IMR-90 (cell line): ENCODE measurements at regions not wholly inside any gene's neighbourhood (a gene's known extent, or its start where the extent isn't known, plus 50 kb on each side); places are given as distances from the start of the nearest gene placed in this dataset.

ENCODE experiments used
- ATAC-seq: fragments of 200-7000 bp; cut with Tn5 transposase; 2 replicates; pipeline ENCODE4 v1.9.1; 2020; ENCODE audit warnings: low read depth, mild to moderate bottlenecking, moderate library complexity
- BruUV-seq: library from RNA; stranded (reverse); fragments of 400-500 nt; replicated peaks from 2 replicates; lab custom pipeline; 2021; lab: Mats Ljungman, UMichigan
- CTCF ChIA-PET: fragments of 300-600 bp; formaldehyde crosslinking; extraction: SDS; loops from one replicate; lab custom pipeline; 2021; ENCODE audit warnings: antibody characterized with exemption; lab: Yijun Ruan, JAX
- POLR2A ChIA-PET: fragments of 300-600 bp; sonication (Branson Sonifier 250); formaldehyde crosslinking; loops from one replicate; lab custom pipeline; 2022; ENCODE audit warnings: antibody characterized with exemption; ENCODE audit not compliant: unreplicated experiment; lab: Charles Lee
- DNase-seq: peaks from one replicate; pipeline ENCODE4 v3.0.0; 2013
- H2AFZ ChIP-seq: replicated peaks from 2 replicates; pipeline ENCODE3; 2013; ENCODE audit warnings: low read length, mild to moderate bottlenecking; ENCODE audit not compliant: poor library complexity
- H2AK5ac ChIP-seq: 2 replicates; pipeline ENCODE4 v1.6.1; 2013; ENCODE audit warnings: low read depth, low read length, inconsistent platforms
- H2AK9ac ChIP-seq: replicated peaks from 2 replicates; pipeline ENCODE3; 2013; ENCODE audit warnings: mild to moderate bottlenecking, low read depth, low read length, moderate library complexity; ENCODE audit not compliant: poor library complexity
- H2BK120ac ChIP-seq: 2 replicates; pipeline ENCODE4 v1.6.1; 2013; ENCODE audit warnings: low read depth, low read length, inconsistent platforms
- H2BK15ac ChIP-seq: 3 replicates; pipeline ENCODE4 v1.6.1; 2013; ENCODE audit warnings: low read depth, low read length, inconsistent platforms
- H2BK20ac ChIP-seq: 2 replicates; pipeline ENCODE4 v1.6.1; 2013; ENCODE audit warnings: low read depth, mild to moderate bottlenecking, inconsistent platforms, low read length, moderate library complexity
- H2BK5ac ChIP-seq: 2 replicates; pipeline ENCODE4 v1.6.1; 2013; ENCODE audit warnings: mild to moderate bottlenecking, low read depth, low read length, inconsistent platforms; ENCODE audit not compliant: poor library complexity, severe bottlenecking
- H3K14ac ChIP-seq: replicated peaks from 2 replicates; pipeline ENCODE4 v1.6.1; 2013; ENCODE audit warnings: low read depth, low read length, inconsistent platforms
- H3K18ac ChIP-seq: 2 replicates; pipeline ENCODE4 v1.6.1; 2013; ENCODE audit warnings: low read depth, low read length, control low read depth
- H3K23ac ChIP-seq: 2 replicates; pipeline ENCODE4 v1.6.1; 2013; ENCODE audit warnings: low read depth, low read length, inconsistent platforms
- H3K27ac ChIP-seq: 2 replicates; pipeline ENCODE4 v1.5.1; 2013; ENCODE audit warnings: mild to moderate bottlenecking, control low read depth, low read length; ENCODE audit not compliant: insufficient read depth
- H3K27me3 ChIP-seq: 2 replicates; pipeline ENCODE4 v1.6.1; 2013; ENCODE audit warnings: low read length; ENCODE audit not compliant: control insufficient read depth, insufficient read depth
- H3K36me3 ChIP-seq: 2 replicates; pipeline ENCODE4 v1.6.1; 2013; ENCODE audit warnings: low read length, mixed read lengths; ENCODE audit not compliant: control insufficient read depth, insufficient read depth
- H3K4ac ChIP-seq: 2 replicates; pipeline ENCODE4 v1.6.1; 2013; ENCODE audit warnings: low read depth, low read length, inconsistent platforms
- H3K4me1 ChIP-seq: 2 replicates; pipeline ENCODE4 v1.6.1; 2013; ENCODE audit warnings: low read length, mixed read lengths; ENCODE audit not compliant: control insufficient read depth, insufficient read depth
- H3K4me2 ChIP-seq: 2 replicates; pipeline ENCODE4 v1.6.1; 2013; ENCODE audit warnings: low read depth, mild to moderate bottlenecking, control low read depth, low read length, moderate library complexity
- H3K4me3 ChIP-seq: 2 replicates; pipeline ENCODE4 v1.5.1; 2013; ENCODE audit warnings: low read depth, mild to moderate bottlenecking, control low read depth, low read length, moderate library complexity; ENCODE audit not compliant: insufficient read depth
- H3K56ac ChIP-seq: 2 replicates; pipeline ENCODE4 v1.6.1; 2013; ENCODE audit warnings: low read length, inconsistent platforms; ENCODE audit not compliant: insufficient read depth; ENCODE audit errors: extremely low read depth
- H3K79me1 ChIP-seq, 2 experiments: 2 replicates each; pipeline ENCODE4 v1.6.1; 2013; ENCODE audit warnings: low read length in 2 of 2, inconsistent platforms in 1 of 2, low read depth in 1 of 2
- H3K9ac ChIP-seq: 2 replicates; pipeline ENCODE4 v1.6.1; 2013; ENCODE audit warnings: low read depth, low read length, control low read depth
- H3K9me1 ChIP-seq: 2 replicates; pipeline ENCODE4 v1.6.1; 2013; ENCODE audit warnings: low read length, inconsistent platforms; ENCODE audit not compliant: insufficient read depth
- H3K9me3 ChIP-seq: 2 replicates; pipeline ENCODE4 v1.6.1; 2013; ENCODE audit warnings: low read length; ENCODE audit not compliant: control insufficient read depth, insufficient read depth
- H4K20me1 ChIP-seq: 2 replicates; pipeline ENCODE4 v1.6.1; 2013; ENCODE audit warnings: low read length, inconsistent platforms; ENCODE audit not compliant: insufficient read depth
- H4K5ac ChIP-seq: 2 replicates; pipeline ENCODE4 v1.6.1; 2013; ENCODE audit warnings: mild to moderate bottlenecking, low read depth, low read length, control low read depth
- H4K8ac ChIP-seq, 2 experiments: 2 replicates each; pipeline ENCODE4 v1.6.1; 2013; ENCODE audit warnings: low read depth in 2 of 2, low read length in 2 of 2, control low read depth in 1 of 2, inconsistent platforms in 1 of 2
- H4K91ac ChIP-seq: 2 replicates; pipeline ENCODE4 v1.6.1; 2013; ENCODE audit warnings: low read depth, low read length, inconsistent platforms; ENCODE audit not compliant: insufficient read depth
- BHLHE40 ChIP-seq: fragments of 150-350 bp; IDR thresholded peaks from 2 replicates; pipeline ENCODE4 v1.6.1; 2016; ENCODE audit warnings: mild to moderate bottlenecking, low read depth, low read length
- CEBPB ChIP-seq: IDR thresholded peaks from 2 replicates; pipeline ENCODE4 v1.6.1; 2012; ENCODE audit warnings: low read depth, low read length, improper control_type of control experiment
- CHD1 ChIP-seq: IDR thresholded peaks from 2 replicates; pipeline ENCODE4 v1.6.1; 2012; ENCODE audit warnings: low read depth, low read length, improper control_type of control experiment
- FOS ChIP-seq: fragments of 150-350 bp; IDR thresholded peaks from 2 replicates; pipeline ENCODE4 v1.6.1; 2016; ENCODE audit warnings: low read depth, low read length
- MAFK ChIP-seq: IDR thresholded peaks from 2 replicates; pipeline ENCODE4 v1.6.1; 2012; ENCODE audit warnings: low read depth, low read length, improper control_type of control experiment
- MAZ ChIP-seq: IDR thresholded peaks from 2 replicates; pipeline ENCODE4 v1.6.1; 2012; ENCODE audit warnings: low read depth, mild to moderate bottlenecking, low read length, improper control_type of control experiment, moderate library complexity, borderline replicate concordance
- MXI1 ChIP-seq: IDR thresholded peaks from 2 replicates; pipeline ENCODE4 v1.6.1; 2012; ENCODE audit warnings: low read depth, mild to moderate bottlenecking, low read length, moderate library complexity, borderline replicate concordance
- NFE2L2 ChIP-seq: fragments of 150-350 bp; IDR thresholded peaks from 2 replicates; pipeline ENCODE4 v1.6.1; 2016; ENCODE audit warnings: low read depth, mild to moderate bottlenecking, low read length
- POLR2A ChIP-seq: IDR thresholded peaks from 2 replicates; pipeline ENCODE4 v1.6.1; 2012; ENCODE audit warnings: mild to moderate bottlenecking, low read depth, low read length
- RAD21 ChIP-seq: IDR thresholded peaks from 2 replicates; pipeline ENCODE4 v1.6.1; 2012; ENCODE audit warnings: low read length, improper control_type of control experiment
- RCOR1 ChIP-seq: IDR thresholded peaks from 2 replicates; pipeline ENCODE4 v1.6.1; 2012; ENCODE audit warnings: mild to moderate bottlenecking, low read length, improper control_type of control experiment; ENCODE audit not compliant: insufficient replicate concordance
- RFX5 ChIP-seq: IDR thresholded peaks from 2 replicates; pipeline ENCODE4 v1.8.0; 2012; ENCODE audit warnings: low read depth, mild to moderate bottlenecking, low read length, moderate library complexity
- SMC3 ChIP-seq: fragments of 150-350 bp; IDR thresholded peaks from 2 replicates; pipeline ENCODE4 v1.6.1; 2016; ENCODE audit warnings: low read depth, mild to moderate bottlenecking, antibody characterized with exemption, low read length, moderate library complexity
- WGBS, 2 experiments: methylation state at CpG; one replicate each; pipeline versions ENCODE4 v1.1.5 to v1.1.7; 2013; ENCODE audit warnings: missing lambda C conversion rate in 2 of 2; ENCODE audit not compliant: insufficient read length in 1 of 2; ENCODE audit errors: extremely low coverage in 2 of 2; 5-methylcytosine and 5-hydroxymethylcytosine counted together
- dilution Hi-C: fragments of 300-500 bp; cut with HindIII; formaldehyde crosslinking; loops from one replicate; pipeline ENCODE4 v1.14.3; 2018; ENCODE audit warnings: low sequenced_read_pairs; ENCODE audit not compliant: unreplicated experiment
- in situ Hi-C: fragments of 300-500 bp; cut with MboI; formaldehyde crosslinking; loops from 3 replicates; pipeline ENCODE4 v1.14.3; 2019; ENCODE audit warnings: low sequenced_read_pairs, inconsistent platforms, mixed read lengths
- intact Hi-C: fragments of 100-400 bp; cut with micrococcal nuclease; formaldehyde crosslinking; loops from 2 replicates; pipeline ENCODE4 v1.10.0; 2022
- TF ChIP-seq, protein P1 (sequence below): fragments of 150-350 bp; IDR thresholded peaks from 2 replicates; pipeline ENCODE4 v1.6.1; 2016; ENCODE audit warnings: low read depth, mild to moderate bottlenecking, low read length, moderate library complexity, borderline replicate concordance
- TF ChIP-seq, protein P2 (sequence below): fragments of 150-350 bp; IDR thresholded peaks from 2 replicates; pipeline ENCODE4 v1.6.1; 2017; ENCODE audit warnings: mild to moderate bottlenecking, antibody characterized with exemption, low read length, low read depth
- TF ChIP-seq, protein P3 (sequence below): conservative IDR thresholded peaks from 2 replicates; pipeline ENCODE4 v1.5.1; 2012; ENCODE audit warnings: mild to moderate bottlenecking, low read depth, low read length, improper control_type of control experiment

DNA sequence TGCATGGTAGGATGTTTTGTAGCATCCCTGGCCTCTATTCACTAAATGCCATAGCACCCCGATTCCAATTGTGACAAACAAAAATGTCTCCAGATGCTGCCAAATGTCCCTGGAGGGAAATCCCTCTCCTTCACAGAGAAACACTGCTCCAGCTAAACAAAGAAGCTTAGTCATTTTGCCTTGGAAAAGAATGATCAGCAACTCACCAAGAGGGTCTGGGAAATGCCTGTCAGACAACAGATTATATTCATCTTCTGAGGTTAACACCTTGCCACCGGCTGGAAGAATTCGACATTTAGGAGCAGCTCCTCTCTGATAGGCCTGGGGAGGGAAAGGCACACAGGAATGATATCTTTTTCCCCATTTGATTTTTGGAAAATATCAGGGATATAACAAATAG lies 84.4 kb downstream of the NIBAN1 start:
- no peak; the same call in 1 of the 2 replicates for ATAC-seq
- no CpG with 5 or more reads among the region's 3 CpGs for WGBS, 2 experiments
- H2BK20ac ChIP-seq: 0 out of 2 replicates have a peak overlapping the region, but pooled peaks have one; percentile 23
- no peak for DNase-seq
- H3K14ac ChIP-seq: no peak overlapping the region
- peaks cover 7% of the 10 kb centered on the region; the same call in 1 of the 2 replicates for H3K9me1 ChIP-seq
- no peak overlapping the region for H2AFZ ChIP-seq
- no peaks in the 10 kb centered on the region for H4K20me1 ChIP-seq
- H3K79me1 ChIP-seq: peaks cover 0 to 11% of the 10 kb centered on the region in 2 experiments; a peak in 1 of 4 replicates
- peak overlapping the region; percentile 17; the same call in 1 of the 2 replicates for H3K4ac ChIP-seq
- in situ Hi-C loops: no loop called here
- BruUV-seq: no TSS peak
- H3K9me3 ChIP-seq: no peaks in the 10 kb centered on the region
- H3K18ac ChIP-seq: no peak overlapping the region
- H2BK120ac ChIP-seq: no peak overlapping the region
- CTCF ChIA-PET: interaction anchor here (0.7 kb wide), 1 partner anchor 30 kb away, joined by 3 read pairs; no protein-coding TSS in a partner anchor
- no peak overlapping the region for H2AK9ac ChIP-seq
- peak overlapping the region; percentile 35; the same call in 1 of the 2 replicates for H3K4me2 ChIP-seq
- no peaks in the 10 kb centered on the region for H3K36me3 ChIP-seq
- no peak overlapping the region for H2BK5ac ChIP-seq
- TF ChIP-seq, protein P1, sequence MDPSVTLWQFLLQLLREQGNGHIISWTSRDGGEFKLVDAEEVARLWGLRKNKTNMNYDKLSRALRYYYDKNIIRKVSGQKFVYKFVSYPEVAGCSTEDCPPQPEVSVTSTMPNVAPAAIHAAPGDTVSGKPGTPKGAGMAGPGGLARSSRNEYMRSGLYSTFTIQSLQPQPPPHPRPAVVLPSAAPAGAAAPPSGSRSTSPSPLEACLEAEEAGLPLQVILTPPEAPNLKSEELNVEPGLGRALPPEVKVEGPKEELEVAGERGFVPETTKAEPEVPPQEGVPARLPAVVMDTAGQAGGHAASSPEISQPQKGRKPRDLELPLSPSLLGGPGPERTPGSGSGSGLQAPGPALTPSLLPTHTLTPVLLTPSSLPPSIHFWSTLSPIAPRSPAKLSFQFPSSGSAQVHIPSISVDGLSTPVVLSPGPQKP: no peak
- TF ChIP-seq FOS (no peak), RCOR1 (no peak), SMC3 (no peak), RFX5 (no peak), MXI1 (no peak), BHLHE40 (no peak), MAZ (no peak), RAD21 (no peak), CEBPB (no peak), CHD1 (no peak), MAFK (no peak), NFE2L2 (no peak), POLR2A (no peak)
- TF ChIP-seq, protein P2, sequence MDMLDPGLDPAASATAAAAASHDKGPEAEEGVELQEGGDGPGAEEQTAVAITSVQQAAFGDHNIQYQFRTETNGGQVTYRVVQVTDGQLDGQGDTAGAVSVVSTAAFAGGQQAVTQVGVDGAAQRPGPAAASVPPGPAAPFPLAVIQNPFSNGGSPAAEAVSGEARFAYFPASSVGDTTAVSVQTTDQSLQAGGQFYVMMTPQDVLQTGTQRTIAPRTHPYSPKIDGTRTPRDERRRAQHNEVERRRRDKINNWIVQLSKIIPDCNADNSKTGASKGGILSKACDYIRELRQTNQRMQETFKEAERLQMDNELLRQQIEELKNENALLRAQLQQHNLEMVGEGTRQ: no peak
- TF ChIP-seq, protein P3, sequence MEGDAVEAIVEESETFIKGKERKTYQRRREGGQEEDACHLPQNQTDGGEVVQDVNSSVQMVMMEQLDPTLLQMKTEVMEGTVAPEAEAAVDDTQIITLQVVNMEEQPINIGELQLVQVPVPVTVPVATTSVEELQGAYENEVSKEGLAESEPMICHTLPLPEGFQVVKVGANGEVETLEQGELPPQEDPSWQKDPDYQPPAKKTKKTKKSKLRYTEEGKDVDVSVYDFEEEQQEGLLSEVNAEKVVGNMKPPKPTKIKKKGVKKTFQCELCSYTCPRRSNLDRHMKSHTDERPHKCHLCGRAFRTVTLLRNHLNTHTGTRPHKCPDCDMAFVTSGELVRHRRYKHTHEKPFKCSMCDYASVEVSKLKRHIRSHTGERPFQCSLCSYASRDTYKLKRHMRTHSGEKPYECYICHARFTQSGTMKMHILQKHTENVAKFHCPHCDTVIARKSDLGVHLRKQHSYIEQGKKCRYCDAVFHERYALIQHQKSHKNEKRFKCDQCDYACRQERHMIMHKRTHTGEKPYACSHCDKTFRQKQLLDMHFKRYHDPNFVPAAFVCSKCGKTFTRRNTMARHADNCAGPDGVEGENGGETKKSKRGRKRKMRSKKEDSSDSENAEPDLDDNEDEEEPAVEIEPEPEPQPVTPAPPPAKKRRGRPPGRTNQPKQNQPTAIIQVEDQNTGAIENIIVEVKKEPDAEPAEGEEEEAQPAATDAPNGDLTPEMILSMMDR: no peak
- H3K27ac ChIP-seq: no peak overlapping the region
- dilution Hi-C loops: no loop called here
- H2BK15ac ChIP-seq: no peak overlapping the region
- H3K27me3 ChIP-seq: no peaks in the 10 kb centered on the region
- no peak overlapping the region for H4K8ac ChIP-seq
- peaks cover 7% of the 10 kb centered on the region for H3K4me1 ChIP-seq
- H4K91ac ChIP-seq: no peak overlapping the region
- intact Hi-C loops: no loop called here
- H4K5ac ChIP-seq: no peak overlapping the region
- no peak overlapping the region for H3K56ac ChIP-seq
- H2AK5ac ChIP-seq: 0 out of 2 replicates have a peak overlapping the region, but pooled peaks have one; percentile 2
- POLR2A ChIA-PET: no interaction called here
- H3K23ac ChIP-seq: peak overlapping the region; percentile 56; the same call in 1 of the 2 replicates
- H3K9ac ChIP-seq: no peak overlapping the region
- H3K4me3 ChIP-seq: no peak overlapping the region
